GM12878 (cell line): ENCODE measurements at regions not wholly inside any gene's neighbourhood (a gene's known extent, or its start where the extent isn't known, plus 50 kb on each side); places are given as distances from the start of the nearest gene placed in this dataset.
A peak's percentile ranks its signal among the peaks of the same experiment; 100 is the strongest.

Experiments
- ATF2 ChIP-seq: IDR thresholded peaks from 2 replicates; pipeline ENCODE4 v1.6.1; 2012; ENCODE audit warnings: low read length, inconsistent platforms
- EP300 ChIP-seq, 2 experiments: fragments of 150-350 bp in 1 of 2; IDR thresholded peaks; 2 replicates each; pipeline ENCODE4 v1.6.1; 2011 to 2012; ENCODE audit warnings: low read depth in 2 of 2, low read length in 2 of 2, borderline replicate concordance in 1 of 2, improper control_type of control experiment in 1 of 2, inconsistent platforms in 1 of 2; ENCODE audit not compliant: control insufficient read depth in 1 of 2
- HDGF ChIP-seq: fragments of 450-650 bp; IDR thresholded peaks from 2 replicates; pipeline ENCODE4 v1.6.1; 2016; ENCODE audit warnings: antibody characterized with exemption
- LARP7 ChIP-seq: fragments of 450-650 bp; IDR thresholded peaks from 2 replicates; pipeline ENCODE4 v1.6.1; 2017; ENCODE audit warnings: mild to moderate bottlenecking
- MEF2A ChIP-seq: IDR thresholded peaks from 2 replicates; pipeline ENCODE4 v1.6.1; 2011; ENCODE audit warnings: low read depth, mild to moderate bottlenecking, low read length, moderate library complexity; ENCODE audit not compliant: insufficient read depth
- MYC ChIP-seq: IDR thresholded peaks from 2 replicates; pipeline ENCODE4 v1.6.1; 2011; ENCODE audit warnings: mild to moderate bottlenecking, low read length, moderate library complexity, inconsistent platforms; ENCODE audit not compliant: insufficient read depth, insufficient replicate concordance, insufficient read length, severe bottlenecking
- NFIC ChIP-seq: IDR thresholded peaks from 2 replicates; pipeline ENCODE4 v1.6.1; 2012; ENCODE audit warnings: low read depth, mild to moderate bottlenecking, inconsistent platforms, low read length, moderate library complexity
- NFYB ChIP-seq: IDR thresholded peaks from 2 replicates; pipeline ENCODE4 v1.6.1; 2011; ENCODE audit warnings: low read depth, mild to moderate bottlenecking, low read length, improper control_type of control experiment, moderate library complexity; ENCODE audit not compliant: insufficient read depth
- PML ChIP-seq: IDR thresholded peaks from 2 replicates; pipeline ENCODE4 v1.6.1; 2012; ENCODE audit warnings: low read length, inconsistent platforms
- POLR2AphosphoS5 ChIP-seq: IDR thresholded peaks from 2 replicates; pipeline ENCODE4 v1.6.1; 2011; ENCODE audit warnings: mild to moderate bottlenecking, low read length, inconsistent platforms
- RAD21 ChIP-seq: IDR thresholded peaks from 2 replicates; pipeline ENCODE4 v1.6.1; 2011; ENCODE audit warnings: mild to moderate bottlenecking, low read depth, low read length, moderate library complexity; ENCODE audit not compliant: insufficient read depth
- RBBP5 ChIP-seq: fragments of 200-600 bp; sonication (generic); conservative IDR thresholded peaks from 2 replicates; pipeline ENCODE4 v1.6.1; 2016
- RELB ChIP-seq: fragments of 450-650 bp; IDR thresholded peaks from 2 replicates; pipeline ENCODE4 v1.6.1; 2017; ENCODE audit warnings: low read depth, mild to moderate bottlenecking, moderate library complexity
- SMAD1 ChIP-seq: fragments of 450-650 bp; IDR thresholded peaks from 2 replicates; pipeline ENCODE4 v1.6.1; 2018; ENCODE audit warnings: mild to moderate bottlenecking, low read depth; ENCODE audit not compliant: partially characterized antibody
- STAT3 ChIP-seq: IDR thresholded peaks from 2 replicates; pipeline ENCODE4 v1.6.1; 2011; ENCODE audit warnings: low read depth, low read length, improper control_type of control experiment
- TCF3 ChIP-seq: IDR thresholded peaks from 2 replicates; pipeline ENCODE4 v1.6.1; 2012; ENCODE audit warnings: low read depth, mild to moderate bottlenecking, low read length, borderline replicate concordance; ENCODE audit not compliant: insufficient read depth
- TCF7 ChIP-seq: IDR thresholded peaks from 2 replicates; pipeline ENCODE4 v1.6.1; 2014; ENCODE audit warnings: antibody characterized with exemption, borderline replicate concordance
- ZBTB4 ChIP-seq: fragments of 450-650 bp; formaldehyde crosslinking; IDR thresholded peaks from 2 replicates; pipeline ENCODE4 v1.4.0; 2022; ENCODE audit warnings: mild to moderate bottlenecking, moderate library complexity
- ZNF217 ChIP-seq: fragments of 450-650 bp; IDR thresholded peaks from 2 replicates; pipeline ENCODE4 v1.6.1; 2017; ENCODE audit warnings: antibody characterized with exemption, mild to moderate bottlenecking

GRCh38 chrX:45762699-45763647 is 562.3 kb upstream of the DIPK2B start (continued):
- TF ChIP-seq PML (peak; percentile 81), NFYB (no peak), LARP7 (0 out of 2 replicates have a peak, but pooled peaks have one; percentile 42), POLR2AphosphoS5 (no peak), STAT3 (no peak), ATF2 (peak; percentile 92), MEF2A (peak; percentile 78), HDGF (no peak), RAD21 (no peak), ZNF217 (peak; percentile 85), RELB (peak; percentile 93), EP300 (IDR thresholded peaks at IDR 0.05; ENCODE audit: borderline replicate concordance in 1 of 2, control insufficient read depth in 1 of 2, low read depth in 2 of 2, low read length in 2 of 2) (peak; percentile 54 to 73; a peak in 3 of 4 replicates), NFIC (peak; percentile 97), RBBP5 (no peak), TCF3 (no peak), ZBTB4 (CRISPR knock-in tag) (no peak), TCF7 (peak; percentile 25; the same call in 1 of the 2 replicates), SMAD1 (no peak), MYC (no peak)
